ENCODE measurements at regions not wholly inside any gene's neighbourhood (a gene's known extent, or its start where the extent isn't known, plus 50 kb on each side); places are given as distances from the start of the nearest gene placed in this dataset.

DNA sequence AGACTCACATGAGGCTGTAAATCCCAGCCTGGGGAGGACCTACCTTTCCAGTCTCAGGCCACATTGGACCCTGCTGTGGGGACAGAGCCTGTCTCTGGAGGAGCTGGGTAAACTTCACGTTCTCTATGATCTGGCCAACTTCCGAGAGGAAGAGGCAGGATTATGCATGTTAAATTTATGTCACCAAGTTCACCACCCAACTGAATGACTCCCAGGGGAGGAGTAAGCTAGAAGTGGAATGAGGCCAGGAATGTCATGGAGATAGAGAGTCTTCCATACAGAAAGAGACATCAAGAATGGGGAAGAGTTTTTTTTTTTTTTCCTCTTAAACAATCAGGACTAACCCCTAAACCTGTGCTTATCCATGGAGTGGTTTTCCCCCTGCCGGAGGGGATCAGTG lies 90.3 kb upstream of the PALM2AKAP2 start:
- no peak for TF ChIP-seq REST (IDR thresholded peaks at IDR 0.05; ENCODE audit: insufficient read depth in 1 of 2, low read depth in 2 of 2, low read length in 2 of 2)
- no peak for TF ChIP-seq POLR2AphosphoS5 (IDR thresholded peaks at IDR 0.05; ENCODE audit: low read depth, low read length)
- TF ChIP-seq SIN3A (IDR thresholded peaks at IDR 0.05; ENCODE audit: borderline replicate concordance, insufficient read depth, low read length) = no peak

All from PFSK-1 (cell line).